Vagina (tissue), 2 donors: ENCODE measurements at regions not wholly inside any gene's neighbourhood (a gene's known extent, or its start where the extent isn't known, plus 50 kb on each side); places are given as distances from the start of the nearest gene placed in this dataset.

Experiments
- POLR2A ChIP-seq, 2 donors: fragments of 450-650 bp; IDR thresholded peaks; one replicate each; pipeline ENCODE4 v1.6.1; 2017; ENCODE audit warnings: antibody characterized with exemption in 2 of 2, mild to moderate bottlenecking in 2 of 2, moderate library complexity in 2 of 2
- POLR2AphosphoS5 ChIP-seq, 2 donors: sonication (generic); formaldehyde crosslinking; IDR thresholded peaks; one replicate each; pipeline ENCODE4 v1.9.0; 2017; ENCODE audit warnings: antibody characterized with exemption in 2 of 2, mild to moderate bottlenecking in 2 of 2, low read depth in 1 of 2; ENCODE audit not compliant: insufficient read depth in 1 of 2
- TF ChIP-seq, protein P1 (sequence below), 3 experiments: fragments of 450-650 bp in 2 of 3; fragments of 200-600 bp in 1 of 3; sonication (generic) in 1 of 3; IDR thresholded peaks; one replicate each; pipeline ENCODE4 v1.5.1; 2017 to 2019; ENCODE audit warnings: antibody characterized with exemption in 3 of 3, mild to moderate bottlenecking in 2 of 3, moderate library complexity in 2 of 3

DNA sequence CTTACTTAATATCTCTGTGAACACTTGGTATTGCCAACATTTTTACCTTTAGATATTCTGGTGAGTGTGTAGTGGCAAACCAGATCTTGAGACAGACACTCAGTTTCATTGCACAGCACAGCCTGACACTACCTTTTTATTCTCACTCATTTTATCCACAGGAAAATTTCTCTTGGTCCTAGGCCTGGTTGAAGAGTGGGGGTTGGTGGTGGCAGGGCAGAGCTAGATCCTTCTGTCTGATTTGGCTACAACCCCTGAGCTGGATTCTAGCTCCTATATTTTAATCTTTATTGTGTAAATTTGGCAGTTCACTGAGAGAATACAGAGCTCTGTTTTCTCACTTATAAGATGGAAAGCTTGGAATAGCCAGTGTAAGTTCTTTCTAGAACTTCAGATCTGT lies 396.9 kb downstream of the LRIG3 start:
- TF ChIP-seq POLR2AphosphoS5 (IDR thresholded peaks at IDR 0.05; ENCODE audit: insufficient read depth in 1 of 2, low read depth in 1 of 2) (no peak), POLR2A (IDR thresholded peaks at IDR 0.05) (no peak)
- TF ChIP-seq, protein P1, sequence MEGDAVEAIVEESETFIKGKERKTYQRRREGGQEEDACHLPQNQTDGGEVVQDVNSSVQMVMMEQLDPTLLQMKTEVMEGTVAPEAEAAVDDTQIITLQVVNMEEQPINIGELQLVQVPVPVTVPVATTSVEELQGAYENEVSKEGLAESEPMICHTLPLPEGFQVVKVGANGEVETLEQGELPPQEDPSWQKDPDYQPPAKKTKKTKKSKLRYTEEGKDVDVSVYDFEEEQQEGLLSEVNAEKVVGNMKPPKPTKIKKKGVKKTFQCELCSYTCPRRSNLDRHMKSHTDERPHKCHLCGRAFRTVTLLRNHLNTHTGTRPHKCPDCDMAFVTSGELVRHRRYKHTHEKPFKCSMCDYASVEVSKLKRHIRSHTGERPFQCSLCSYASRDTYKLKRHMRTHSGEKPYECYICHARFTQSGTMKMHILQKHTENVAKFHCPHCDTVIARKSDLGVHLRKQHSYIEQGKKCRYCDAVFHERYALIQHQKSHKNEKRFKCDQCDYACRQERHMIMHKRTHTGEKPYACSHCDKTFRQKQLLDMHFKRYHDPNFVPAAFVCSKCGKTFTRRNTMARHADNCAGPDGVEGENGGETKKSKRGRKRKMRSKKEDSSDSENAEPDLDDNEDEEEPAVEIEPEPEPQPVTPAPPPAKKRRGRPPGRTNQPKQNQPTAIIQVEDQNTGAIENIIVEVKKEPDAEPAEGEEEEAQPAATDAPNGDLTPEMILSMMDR (IDR thresholded peaks at IDR 0.05): no peak
